Thyroid gland (tissue), 4 donors: ENCODE measurements at regions not wholly inside any gene's neighbourhood (a gene's known extent, or its start where the extent isn't known, plus 50 kb on each side); places are given as distances from the start of the nearest gene placed in this dataset.

ENCODE experiments used
- DNase-seq, 2 donors: peaks; one replicate each; pipeline ENCODE4 v3.0.0-alpha.2; 2019
- H3K27ac ChIP-seq, 3 donors: fragments of 200-600 bp; sonication (generic); 1 replicate in 2 of 3; 2 replicates in 1 of 3; pipeline ENCODE4 v1.5.1; 2016 to 2019; ENCODE audit warnings: mild to moderate bottlenecking in 1 of 3, moderate library complexity in 1 of 3
- H3K27me3 ChIP-seq: fragments of 200-600 bp; sonication (generic); one replicate; pipeline ENCODE4 v1.5.1; 2019
- H3K36me3 ChIP-seq, 2 donors: fragments of 200-600 bp; sonication (generic); one replicate each; pipeline ENCODE4 v1.5.1; 2016 to 2019
- H3K4me1 ChIP-seq, 2 donors: fragments of 200-600 bp; sonication (generic); one replicate each; pipeline ENCODE4 v1.5.1; 2017 to 2019
- H3K4me3 ChIP-seq, 3 donors: fragments of 200-600 bp; sonication (generic); replicated peaks in 1 of 3; 1 replicate in 2 of 3; 2 replicates in 1 of 3; pipeline ENCODE4 v1.5.1; 2016; ENCODE audit warnings: mild to moderate bottlenecking in 1 of 3
- H3K9me3 ChIP-seq: fragments of 200-600 bp; sonication (generic); one replicate; pipeline ENCODE4 v1.5.1; 2017
- CTCF ChIP-seq, 6 experiments: fragments of 200-600 bp in 3 of 6; fragments of 450-650 bp in 3 of 6; sonication (generic) in 3 of 6; IDR thresholded peaks; one replicate each; pipeline ENCODE4 v1.5.1; 2016 to 2019; ENCODE audit warnings: antibody characterized with exemption in 6 of 6, mild to moderate bottlenecking in 2 of 6, inconsistent platforms in 1 of 6, moderate library complexity in 1 of 6
- POLR2A ChIP-seq, 2 donors: fragments of 450-650 bp; IDR thresholded peaks; one replicate each; pipeline ENCODE4 v1.6.1; 2017; ENCODE audit warnings: antibody characterized with exemption in 2 of 2, mild to moderate bottlenecking in 2 of 2, moderate library complexity in 1 of 2
- WGBS, 2 donors: methylation state at CpG; one replicate each; pipeline ENCODE4 v1.1.5; 2017; 5-methylcytosine and 5-hydroxymethylcytosine counted together
- intact Hi-C: fragments of 100-400 bp; cut with DNase I; formaldehyde crosslinking; loops from one replicate; pipeline ENCODE4 v1.15.1; 2023

- Histone ChIP-seq H3K4me3 (no peak overlapping the region), H3K36me3 (no peaks in the 10 kb centered on the region), H3K27me3 (no peaks in the 10 kb centered on the region), H3K4me1 (no peaks in the 10 kb centered on the region), H3K27ac (no peak overlapping the region), H3K9me3 (no peaks in the 10 kb centered on the region)
- no peak for DNase-seq
- intact Hi-C loops = no loop called here
- no peak for TF ChIP-seq POLR2A (IDR thresholded peaks at IDR 0.05)
- no peak for TF ChIP-seq CTCF (IDR thresholded peaks at IDR 0.05)
- WGBS, 2 donors = 87 to 93% methylated on average over 3 of the region's 3 CpGs
These were observed 1950.8 kb upstream of the PIK3C3 start for GRCh38 chr18:40004246-40004645.

- intact Hi-C loops = no loop called here
- 93 to 96% methylated on average over 6 of the region's 6 CpGs for WGBS, 2 donors
- TF ChIP-seq CTCF (IDR thresholded peaks at IDR 0.05) = no peak
- TF ChIP-seq POLR2A (IDR thresholded peaks at IDR 0.05) = no peak
- Histone ChIP-seq H3K4me3 (no peak overlapping the region), H3K4me1 (no peaks in the 10 kb centered on the region), H3K27me3 (no peaks in the 10 kb centered on the region), H3K9me3 (no peaks in the 10 kb centered on the region), H3K36me3 (no peaks in the 10 kb centered on the region), H3K27ac (no peak overlapping the region)
- no peak for DNase-seq
These were observed 1956.7 kb upstream of the PIK3C3 start for GRCh38 chr18:39998317-39998716.

GRCh38 chr18:39994498-39994897 lies 1960.5 kb upstream of the PIK3C3 start:
- intact Hi-C loops = no loop called here
- no peaks in the 10 kb centered on the region for H3K27me3 ChIP-seq
- H3K27ac ChIP-seq = no peak overlapping the region
- no peaks in the 10 kb centered on the region for H3K36me3 ChIP-seq
- no peak for DNase-seq
- WGBS, 2 donors = 88 to 93% methylated on average over 2 of the region's 2 CpGs
- H3K4me3 ChIP-seq = no peak overlapping the region
- no peaks in the 10 kb centered on the region for H3K9me3 ChIP-seq
- H3K4me1 ChIP-seq = no peaks in the 10 kb centered on the region
- TF ChIP-seq CTCF (IDR thresholded peaks at IDR 0.05) (no peak), POLR2A (IDR thresholded peaks at IDR 0.05) (no peak)

GRCh38 chr18:39991696-39992265 lies 1963.3 kb upstream of the PIK3C3 start:
- WGBS, 2 donors = 71 to 77% methylated on average over 6 of the region's 6 CpGs
- no peak for DNase-seq
- intact Hi-C loops = no loop called here

GRCh38 chr18:39990540-39990939 lies 1964.5 kb upstream of the PIK3C3 start:
- Histone ChIP-seq H3K4me1 (no peaks in the 10 kb centered on the region), H3K9me3 (no peaks in the 10 kb centered on the region), H3K4me3 (no peak overlapping the region), H3K36me3 (no peaks in the 10 kb centered on the region), H3K27me3 (no peaks in the 10 kb centered on the region), H3K27ac (no peak overlapping the region)
- no peak for TF ChIP-seq CTCF (IDR thresholded peaks at IDR 0.05)
- no peak for TF ChIP-seq POLR2A (IDR thresholded peaks at IDR 0.05)
- DNase-seq = no peak
- intact Hi-C loops = no loop called here

More at GRCh38 chr18:39991696-39992265, 1963.3 kb upstream of the PIK3C3 start:
- H3K9me3 ChIP-seq = no peaks in the 10 kb centered on the region
- TF ChIP-seq CTCF (IDR thresholded peaks at IDR 0.05) (no peak), POLR2A (IDR thresholded peaks at IDR 0.05) (no peak)
- no peaks in the 10 kb centered on the region for H3K4me1 ChIP-seq
- H3K27ac ChIP-seq = no peak overlapping the region
- no peaks in the 10 kb centered on the region for H3K36me3 ChIP-seq
- no peak overlapping the region for H3K4me3 ChIP-seq
- no peaks in the 10 kb centered on the region for H3K27me3 ChIP-seq
